ENCODE measurements at regions not wholly inside any gene's neighbourhood (a gene's known extent, or its start where the extent isn't known, plus 50 kb on each side); places are given as distances from the start of the nearest gene placed in this dataset.

- TF ChIP-seq CTCF (IDR thresholded peaks at IDR 0.05) (no peak), TCF7L2 (IDR thresholded peaks at IDR 0.05; ENCODE audit: low read depth, low read length) (no peak), SIN3A (IDR thresholded peaks at IDR 0.05; ENCODE audit: borderline replicate concordance, insufficient read depth, low read depth, low read length) (no peak), POLR2AphosphoS5 (IDR thresholded peaks at IDR 0.05; ENCODE audit: low read depth, low read length) (no peak)
Measured at GRCh38 chr1:105083611-105084010, 1333.9 kb downstream of the AMY1C start.

Measured in Panc1 (cell line).